GM23338 (cell line): ENCODE measurements at regions not wholly inside any gene's neighbourhood (a gene's known extent, or its start where the extent isn't known, plus 50 kb on each side); places are given as distances from the start of the nearest gene placed in this dataset.

Source experiments
- ATAC-seq: fragments of 200-7000 bp; cut with Tn5 transposase; 3 replicates; pipeline ENCODE4 v1.9.1; 2020
- DNase-seq: peaks from one replicate; pipeline ENCODE4 v3.0.0-alpha.2; 2015; ENCODE audit warnings: low spot score
- H2AFZ ChIP-seq: fragments of 200-600 bp; sonication (generic); 2 replicates; pipeline ENCODE4 v1.8.0; 2016; ENCODE audit warnings: antibody characterized with exemption, mild to moderate bottlenecking, moderate library complexity
- H3F3A ChIP-seq: fragments of 200-600 bp; sonication (generic); replicated peaks from 2 replicates; pipeline ENCODE4 v1.8.0; 2017; ENCODE audit warnings: antibody characterized with exemption, mixed run types, low read depth
- H3K27ac ChIP-seq: fragments of 200-600 bp; sonication (generic); 2 replicates; pipeline ENCODE4 v1.6.1; 2016; ENCODE audit warnings: low read depth
- H3K27me3 ChIP-seq: fragments of 200-600 bp; sonication (generic); 2 replicates; pipeline ENCODE4 v1.8.0; 2016; ENCODE audit warnings: mild to moderate bottlenecking, mixed run types, moderate library complexity; ENCODE audit not compliant: insufficient read depth
- H3K36me3 ChIP-seq: fragments of 200-600 bp; sonication (generic); 2 replicates; pipeline ENCODE4 v1.8.0; 2016; ENCODE audit warnings: mild to moderate bottlenecking; ENCODE audit not compliant: insufficient read depth
- H3K4me1 ChIP-seq: fragments of 200-600 bp; sonication (generic); 2 replicates; pipeline ENCODE4 v1.8.0; 2016; ENCODE audit warnings: mild to moderate bottlenecking, moderate library complexity; ENCODE audit not compliant: insufficient read depth
- H3K4me2 ChIP-seq: fragments of 200-600 bp; sonication (generic); 2 replicates; pipeline ENCODE4 v1.7.1; 2017; ENCODE audit warnings: mixed run types
- H3K4me3 ChIP-seq: fragments of 200-600 bp; sonication (generic); 2 replicates; pipeline ENCODE4 v1.6.1; 2016; ENCODE audit warnings: mixed run types
- H3K79me2 ChIP-seq: fragments of 200-600 bp; sonication (generic); replicated peaks from 2 replicates; pipeline ENCODE4 v1.8.0; 2017; ENCODE audit warnings: mild to moderate bottlenecking; ENCODE audit not compliant: insufficient read depth
- H3K9me2 ChIP-seq: fragments of 200-600 bp; sonication (generic); 2 replicates; pipeline ENCODE4 v1.8.0; 2017; ENCODE audit not compliant: insufficient read depth
- H4K20me1 ChIP-seq: fragments of 200-600 bp; sonication (generic); replicated peaks from 2 replicates; pipeline ENCODE4 v1.8.0; 2017; ENCODE audit warnings: mild to moderate bottlenecking; ENCODE audit not compliant: insufficient read depth
- H3K27ac Mint-ChIP-seq: 2 replicates; pipeline ENCODE4 v1.8.0; 2020; ENCODE audit warnings: inconsistent platforms, mild to moderate bottlenecking, moderate library complexity, mixed read lengths
- H3K27me3 Mint-ChIP-seq: 3 replicates; pipeline ENCODE4 v1.8.0; 2022; ENCODE audit warnings: low read depth, mild to moderate bottlenecking, moderate library complexity, mixed read lengths, inconsistent platforms; ENCODE audit not compliant: insufficient read depth, poor library complexity
- H3K36me3 Mint-ChIP-seq: 3 replicates; pipeline ENCODE4 v1.8.0; 2021; ENCODE audit warnings: low read depth, mild to moderate bottlenecking, inconsistent platforms, moderate library complexity, mixed read lengths
- H3K4me1 Mint-ChIP-seq: 3 replicates; pipeline ENCODE4 v1.8.0; 2020; ENCODE audit warnings: mild to moderate bottlenecking, inconsistent platforms, mixed read lengths
- H3K4me3 Mint-ChIP-seq: 3 replicates; pipeline ENCODE4 v1.8.0; 2021; ENCODE audit warnings: moderate library complexity, mild to moderate bottlenecking, inconsistent platforms, mixed read lengths
- H3K9me3 Mint-ChIP-seq: 3 replicates; pipeline ENCODE4 v1.8.0; 2020; ENCODE audit warnings: moderate library complexity, mild to moderate bottlenecking, inconsistent platforms, mixed read lengths
- CREB1 ChIP-seq: fragments of 250-450 bp; sonication (Bioruptor Pico); IDR thresholded peaks from 2 replicates; pipeline ENCODE4 v1.5.0; 2020; ENCODE audit warnings: low read depth, mild to moderate bottlenecking, moderate library complexity
- CTCF ChIP-seq, 2 experiments: fragments of 200-600 bp in 1 of 2; sonication (generic) in 1 of 2; conservative IDR thresholded peaks; 2 replicates each; pipeline versions ENCODE4 v1.5.1 to v1.6.1; 2016 to 2017; ENCODE audit warnings: antibody characterized with exemption in 2 of 2, low read depth in 2 of 2, mild to moderate bottlenecking in 2 of 2, moderate library complexity in 1 of 2
- ETS1 ChIP-seq: IDR thresholded peaks from 2 replicates; pipeline ENCODE4 v1.6.1; 2016; ENCODE audit warnings: antibody characterized with exemption
- EZH2 ChIP-seq: fragments of 200-600 bp; sonication (generic); IDR thresholded peaks from one replicate; pipeline ENCODE4 v1.8.0; 2017; ENCODE audit warnings: antibody characterized with exemption, mild to moderate bottlenecking, low read depth; ENCODE audit not compliant: unreplicated experiment
- JUNB ChIP-seq: IDR thresholded peaks from one replicate; pipeline ENCODE4 v1.6.1; 2016; ENCODE audit warnings: antibody characterized with exemption; ENCODE audit not compliant: unreplicated experiment
- NANOG ChIP-seq: IDR thresholded peaks from 2 replicates; pipeline ENCODE4 v1.6.1; 2016; ENCODE audit warnings: antibody characterized with exemption, borderline replicate concordance
- POLR2AphosphoS5 ChIP-seq: IDR thresholded peaks from 2 replicates; pipeline ENCODE4 v1.6.1; 2016; ENCODE audit warnings: antibody characterized with exemption, low read depth
- STAT1 ChIP-seq: IDR thresholded peaks from one replicate; pipeline ENCODE4 v1.6.1; 2016; ENCODE audit warnings: antibody characterized with exemption; ENCODE audit not compliant: unreplicated experiment
- ZNF114 ChIP-seq: fragments of 250-450 bp; sonication (Bioruptor Pico); IDR thresholded peaks from 2 replicates; pipeline ENCODE4 v1.5.0; 2020; ENCODE audit warnings: mild to moderate bottlenecking, moderate library complexity
- ZNF331 ChIP-seq: fragments of 250-450 bp; sonication (Bioruptor Pico); IDR thresholded peaks from 2 replicates; pipeline ENCODE4 v1.5.0; 2020; ENCODE audit warnings: low read depth, mild to moderate bottlenecking, moderate library complexity

- TF ChIP-seq CTCF (conservative IDR thresholded peaks at IDR 0.05; ENCODE audit: low read depth in 2 of 2) (no peak), JUNB (no peak), ETS1 (no peak)
These were observed 88.0 kb downstream of the CDC42EP3 start (continued) for GRCh38 chr2:37583402-37583801.

GRCh38 chr2:37583867-37584266 is 87.6 kb downstream of the CDC42EP3 start:
- peaks cover 3% of the 10 kb centered on the region; the same call in 1 of the 2 replicates for H3K9me2 ChIP-seq
- no peaks in the 10 kb centered on the region for H3K79me2 ChIP-seq
- no peak for DNase-seq
- H3K36me3 Mint-ChIP-seq: peaks cover 3% of the 10 kb centered on the region
- peaks cover 1% of the 10 kb centered on the region for H3K27me3 Mint-ChIP-seq
- no peak overlapping the region; the same call in 1 of the 2 replicates for H2AFZ ChIP-seq
- no peak overlapping the region for H3K4me3 Mint-ChIP-seq
- H3K4me2 ChIP-seq: no peak overlapping the region
- no peaks in the 10 kb centered on the region for H3K36me3 ChIP-seq
- no peak overlapping the region for H3K27ac ChIP-seq
- TF ChIP-seq ZNF114 (CRISPR knock-in tag): no peak
- no peak for TF ChIP-seq CREB1 (CRISPR knock-in tag)
- no peak for TF ChIP-seq STAT1
- TF ChIP-seq CTCF (conservative IDR thresholded peaks at IDR 0.05; ENCODE audit: low read depth in 2 of 2): no peak
- TF ChIP-seq EZH2: no peak
- no peak for TF ChIP-seq JUNB
- no peak for TF ChIP-seq ETS1
- no peak for TF ChIP-seq NANOG
- no peak for TF ChIP-seq ZNF331 (CRISPR knock-in tag)
- no peak for TF ChIP-seq POLR2AphosphoS5
- peaks cover 28% of the 10 kb centered on the region for H3K4me1 ChIP-seq
- H3K27me3 ChIP-seq: no peaks in the 10 kb centered on the region
- H3F3A ChIP-seq: no peaks in the 10 kb centered on the region
- H3K27ac Mint-ChIP-seq: no peak overlapping the region; the same call in 1 of the 2 replicates
- H3K9me3 Mint-ChIP-seq: peaks cover 3% of the 10 kb centered on the region; the same call in 2 of the 3 replicates
- H3K4me3 ChIP-seq: no peak overlapping the region
- no peak for ATAC-seq
- H4K20me1 ChIP-seq: no peaks in the 10 kb centered on the region
- H3K4me1 Mint-ChIP-seq: peaks cover 39% of the 10 kb centered on the region
